Suprapubic skin (tissue), 4 donors: ENCODE measurements at regions not wholly inside any gene's neighbourhood (a gene's known extent, or its start where the extent isn't known, plus 50 kb on each side); places are given as distances from the start of the nearest gene placed in this dataset.

Experiments
- EP300 ChIP-seq: sonication (generic); formaldehyde crosslinking; IDR thresholded peaks from one replicate; pipeline ENCODE4 v1.6.1; 2017; ENCODE audit warnings: antibody characterized with exemption
- POLR2A ChIP-seq, 2 donors: fragments of 450-650 bp; IDR thresholded peaks; one replicate each; pipeline ENCODE4 v1.6.1; 2017; ENCODE audit warnings: antibody characterized with exemption in 2 of 2, mild to moderate bottlenecking in 2 of 2, moderate library complexity in 2 of 2
- POLR2AphosphoS5 ChIP-seq, 3 donors: sonication (generic); formaldehyde crosslinking; IDR thresholded peaks; one replicate each; pipeline ENCODE4 v1.6.1; 2017; ENCODE audit warnings: antibody characterized with exemption in 3 of 3
- TF ChIP-seq, protein P1 (sequence below), 2 donors: fragments of 200-600 bp in 1 of 2; fragments of 450-650 bp in 1 of 2; sonication (generic) in 1 of 2; IDR thresholded peaks; one replicate each; pipeline ENCODE4 v1.5.1; 2016 to 2019; ENCODE audit warnings: antibody characterized with exemption in 2 of 2, mild to moderate bottlenecking in 1 of 2, moderate library complexity in 1 of 2

DNA sequence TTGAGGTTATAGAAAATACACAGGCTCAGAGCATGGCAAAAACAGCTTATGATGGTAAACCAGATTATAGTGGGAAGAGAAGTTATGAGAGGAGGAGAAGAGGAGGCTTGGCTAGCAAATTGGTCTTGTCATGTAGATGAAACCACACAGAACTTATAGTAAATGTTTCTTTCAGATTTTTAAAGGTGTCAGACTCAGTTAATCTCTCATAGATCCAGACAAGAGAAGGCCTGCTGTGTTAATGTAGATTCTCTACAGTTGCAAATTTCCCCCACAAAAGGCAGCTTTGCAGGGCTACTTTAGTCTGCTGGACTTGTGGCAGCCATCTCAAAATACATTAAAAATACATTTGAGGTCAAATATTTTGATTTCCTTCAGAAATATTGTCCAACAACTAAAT, 1731.7 kb downstream of the ARAP2 start:
- TF ChIP-seq, protein P1, sequence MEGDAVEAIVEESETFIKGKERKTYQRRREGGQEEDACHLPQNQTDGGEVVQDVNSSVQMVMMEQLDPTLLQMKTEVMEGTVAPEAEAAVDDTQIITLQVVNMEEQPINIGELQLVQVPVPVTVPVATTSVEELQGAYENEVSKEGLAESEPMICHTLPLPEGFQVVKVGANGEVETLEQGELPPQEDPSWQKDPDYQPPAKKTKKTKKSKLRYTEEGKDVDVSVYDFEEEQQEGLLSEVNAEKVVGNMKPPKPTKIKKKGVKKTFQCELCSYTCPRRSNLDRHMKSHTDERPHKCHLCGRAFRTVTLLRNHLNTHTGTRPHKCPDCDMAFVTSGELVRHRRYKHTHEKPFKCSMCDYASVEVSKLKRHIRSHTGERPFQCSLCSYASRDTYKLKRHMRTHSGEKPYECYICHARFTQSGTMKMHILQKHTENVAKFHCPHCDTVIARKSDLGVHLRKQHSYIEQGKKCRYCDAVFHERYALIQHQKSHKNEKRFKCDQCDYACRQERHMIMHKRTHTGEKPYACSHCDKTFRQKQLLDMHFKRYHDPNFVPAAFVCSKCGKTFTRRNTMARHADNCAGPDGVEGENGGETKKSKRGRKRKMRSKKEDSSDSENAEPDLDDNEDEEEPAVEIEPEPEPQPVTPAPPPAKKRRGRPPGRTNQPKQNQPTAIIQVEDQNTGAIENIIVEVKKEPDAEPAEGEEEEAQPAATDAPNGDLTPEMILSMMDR (IDR thresholded peaks at IDR 0.05), result no peak
- TF ChIP-seq POLR2AphosphoS5 (IDR thresholded peaks at IDR 0.05) (no peak), POLR2A (IDR thresholded peaks at IDR 0.05) (no peak), EP300 (no peak)
